Lung (tissue), 11 donors: ENCODE measurements at regions not wholly inside any gene's neighbourhood (a gene's known extent, or its start where the extent isn't known, plus 50 kb on each side); places are given as distances from the start of the nearest gene placed in this dataset.

Source experiments
- ATAC-seq: fragments of 200-7000 bp; cut with Tn5 transposase; one replicate; pipeline ENCODE4 v1.9.1; 2020; ENCODE audit warnings: moderate number of reproducible peaks; ENCODE audit not compliant: insufficient read depth, low FRiP score
- DNase-seq, 3 donors: peaks; one replicate each; pipeline ENCODE4 v3.0.0-alpha.2; 2013 to 2017
- H3K27ac ChIP-seq, 2 donors: one replicate each; pipeline ENCODE4 v1.5.1; 2013; ENCODE audit warnings: mild to moderate bottlenecking in 2 of 2, moderate library complexity in 2 of 2, control low read depth in 1 of 2, inconsistent platforms in 1 of 2, low read depth in 1 of 2, low read length in 1 of 2
- H3K27me3 ChIP-seq, 3 donors: one replicate each; pipeline ENCODE4 v1.5.1; 2013; ENCODE audit warnings: low read length in 2 of 3; ENCODE audit not compliant: control insufficient read depth in 3 of 3, insufficient read depth in 3 of 3
- H3K36me3 ChIP-seq, 4 donors: one replicate each; pipeline ENCODE4 v1.5.1; 2013; ENCODE audit warnings: low read length in 4 of 4, mild to moderate bottlenecking in 1 of 4, moderate library complexity in 1 of 4; ENCODE audit not compliant: control insufficient read depth in 4 of 4, insufficient read depth in 4 of 4
- H3K4me1 ChIP-seq, 5 donors: one replicate each; pipeline ENCODE4 v1.5.1; 2013; ENCODE audit warnings: low read length in 5 of 5, mild to moderate bottlenecking in 2 of 5, moderate library complexity in 1 of 5; ENCODE audit not compliant: control insufficient read depth in 5 of 5, insufficient read depth in 5 of 5
- H3K4me3 ChIP-seq: one replicate; pipeline ENCODE4 v1.5.1; 2013; ENCODE audit warnings: mild to moderate bottlenecking, control low read depth, moderate library complexity
- H3K9ac ChIP-seq, 2 donors: one replicate each; pipeline ENCODE4 v1.5.1; 2013; ENCODE audit warnings: low read length in 2 of 2, control low read depth in 1 of 2; ENCODE audit not compliant: insufficient read depth in 1 of 2
- H3K9me3 ChIP-seq, 4 donors: one replicate each; pipeline ENCODE4 v1.5.1; 2013; ENCODE audit warnings: low read length in 3 of 4, mild to moderate bottlenecking in 1 of 4, moderate library complexity in 1 of 4; ENCODE audit not compliant: control insufficient read depth in 4 of 4, insufficient read depth in 3 of 4
- CTCF ChIP-seq: IDR thresholded peaks from 2 replicates; pipeline ENCODE4 v1.5.1; 2012; ENCODE audit warnings: mild to moderate bottlenecking; ENCODE audit errors: control extremely low read depth, extremely low read depth
- WGBS, 2 donors: extraction: QIAGEN DNeasy Blood & Tissue Kit; methylation state at CpG; one replicate each; pipeline ENCODE4 v1.1.7; 2013; 5-methylcytosine and 5-hydroxymethylcytosine counted together
- donor health status: control.
- donor health status: control.
- donor health status: Bipolar disorder and iron deficiency.
- donor health status: healthy.
- donor health status: DM: yes; HTN: yes; CAD: no.

DNA sequence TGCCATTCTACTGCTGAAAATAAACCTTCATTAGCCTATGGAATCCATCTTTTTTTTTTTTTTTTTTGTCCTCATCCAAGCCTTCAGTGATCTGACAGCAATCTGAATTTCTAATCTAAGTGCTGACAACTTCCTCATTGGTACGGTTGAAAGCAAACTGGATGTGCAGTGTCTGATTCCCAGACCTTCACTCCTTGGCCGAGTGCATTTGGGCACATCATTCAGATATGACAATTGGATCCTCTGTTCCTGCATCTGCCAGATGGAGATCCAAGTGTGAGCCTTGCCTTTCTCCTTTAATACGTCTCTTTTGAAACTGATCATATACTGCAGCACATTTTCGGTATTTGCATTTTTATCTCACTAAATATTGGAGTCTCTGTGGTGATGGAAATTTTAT is 713.1 kb downstream of the DCDC2C start:
- H3K9ac ChIP-seq: no peak overlapping the region
- no peak overlapping the region for H3K27ac ChIP-seq
- no peak for ATAC-seq
- peaks cover 0 to 4% (median 0%) of the 10 kb centered on the region in 4 donors for H3K9me3 ChIP-seq
- no peaks in the 10 kb centered on the region for H3K36me3 ChIP-seq
- no peak overlapping the region for H3K4me3 ChIP-seq
- peaks cover 0 to 4% (median 0%) of the 10 kb centered on the region in 5 donors for H3K4me1 ChIP-seq
- TF ChIP-seq CTCF: no peak
- DNase-seq: no peak
- H3K27me3 ChIP-seq: no peaks in the 10 kb centered on the region
- WGBS, 2 donors: 76 to 84% methylated on average over 4 of the region's 4 CpGs

DNA sequence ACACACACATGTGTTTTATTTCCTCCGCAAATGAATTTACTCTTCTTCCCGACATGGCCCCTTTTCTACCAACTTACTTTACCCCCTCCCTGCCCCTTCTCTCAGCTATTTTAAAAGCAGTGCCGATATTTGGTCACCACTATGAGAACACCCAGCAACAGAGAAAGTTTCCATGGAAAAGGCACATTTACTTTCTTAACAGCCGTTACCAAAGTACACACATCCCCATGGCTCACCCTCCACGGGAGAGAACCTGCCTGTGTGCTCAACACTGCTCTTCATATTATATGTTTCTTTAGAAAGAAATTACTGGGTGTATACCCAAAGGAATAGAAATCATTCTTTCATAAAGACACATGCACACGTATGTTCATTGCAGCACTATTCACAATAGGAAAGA is 714.4 kb downstream of the DCDC2C start:
- no peaks in the 10 kb centered on the region for H3K27me3 ChIP-seq
- DNase-seq: no peak
- 93 to 97% methylated on average over 6 of the region's 6 CpGs for WGBS, 2 donors

GRCh38 chr2:4420032-4420431 is 716.7 kb downstream of the DCDC2C start:
- no peak for ATAC-seq
- H3K4me1 ChIP-seq: peaks cover 0 to 4% (median 0%) of the 10 kb centered on the region in 5 donors
- H3K27ac ChIP-seq: no peak overlapping the region
- DNase-seq: no peak
- no peaks in the 10 kb centered on the region for H3K27me3 ChIP-seq
- no peak for TF ChIP-seq CTCF
- H3K36me3 ChIP-seq: no peaks in the 10 kb centered on the region
- H3K9ac ChIP-seq: no peak overlapping the region
- 34 to 54% methylated on average over 3 of the region's 3 CpGs for WGBS, 2 donors
- peaks cover 0 to 4% (median 0%) of the 10 kb centered on the region in 4 donors for H3K9me3 ChIP-seq
- no peak overlapping the region for H3K4me3 ChIP-seq

More for the DNA sequence above, 714.4 kb downstream of the DCDC2C start:
- no peak overlapping the region for H3K9ac ChIP-seq
- ATAC-seq: no peak
- no peak for TF ChIP-seq CTCF
- no peak overlapping the region for H3K4me3 ChIP-seq
- peaks cover 0 to 4% (median 0%) of the 10 kb centered on the region in 4 donors for H3K9me3 ChIP-seq
- H3K36me3 ChIP-seq: no peaks in the 10 kb centered on the region
- no peak overlapping the region for H3K27ac ChIP-seq
- peaks cover 0 to 4% (median 0%) of the 10 kb centered on the region in 5 donors for H3K4me1 ChIP-seq

GRCh38 chr2:4424153-4424552 is 720.8 kb downstream of the DCDC2C start:
- no peak overlapping the region for H3K9ac ChIP-seq
- no peak overlapping the region for H3K27ac ChIP-seq
- WGBS, 2 donors: 92 to 94% methylated on average over 6 of the region's 6 CpGs
- H3K27me3 ChIP-seq: no peaks in the 10 kb centered on the region
- H3K4me1 ChIP-seq: peaks cover 0 to 4% (median 0%) of the 10 kb centered on the region in 5 donors
- H3K36me3 ChIP-seq: no peaks in the 10 kb centered on the region
- ATAC-seq: no peak
- no peak overlapping the region for H3K4me3 ChIP-seq
- TF ChIP-seq CTCF: no peak
- no peak for DNase-seq
- H3K9me3 ChIP-seq: no peaks in the 10 kb centered on the region
